ENCODE measurements at regions not wholly inside any gene's neighbourhood (a gene's known extent, or its start where the extent isn't known, plus 50 kb on each side); places are given as distances from the start of the nearest gene placed in this dataset.

DNA sequence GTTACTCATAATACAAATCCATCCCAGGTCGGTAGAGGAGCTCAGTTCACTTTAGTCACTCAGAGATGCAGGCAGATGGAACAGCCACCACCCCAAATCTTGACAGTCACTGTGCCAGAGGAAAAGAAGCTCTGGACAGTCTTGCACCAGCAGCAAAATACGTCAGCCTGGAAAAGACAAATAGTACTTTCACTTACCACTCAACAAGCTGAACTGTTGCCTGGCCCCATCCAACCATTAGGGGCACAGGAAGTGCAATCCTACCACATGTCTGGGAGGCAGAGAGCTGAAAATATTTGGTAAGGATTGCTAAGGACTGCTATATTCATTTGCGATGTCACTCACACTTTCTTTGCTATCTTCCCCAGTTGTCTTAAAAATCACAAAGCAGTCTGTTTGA is 239.1 kb upstream of the TOX3 start:
- TF ChIP-seq EP300 (IDR thresholded peaks at IDR 0.05) = no peak
- TF ChIP-seq, protein P1, sequence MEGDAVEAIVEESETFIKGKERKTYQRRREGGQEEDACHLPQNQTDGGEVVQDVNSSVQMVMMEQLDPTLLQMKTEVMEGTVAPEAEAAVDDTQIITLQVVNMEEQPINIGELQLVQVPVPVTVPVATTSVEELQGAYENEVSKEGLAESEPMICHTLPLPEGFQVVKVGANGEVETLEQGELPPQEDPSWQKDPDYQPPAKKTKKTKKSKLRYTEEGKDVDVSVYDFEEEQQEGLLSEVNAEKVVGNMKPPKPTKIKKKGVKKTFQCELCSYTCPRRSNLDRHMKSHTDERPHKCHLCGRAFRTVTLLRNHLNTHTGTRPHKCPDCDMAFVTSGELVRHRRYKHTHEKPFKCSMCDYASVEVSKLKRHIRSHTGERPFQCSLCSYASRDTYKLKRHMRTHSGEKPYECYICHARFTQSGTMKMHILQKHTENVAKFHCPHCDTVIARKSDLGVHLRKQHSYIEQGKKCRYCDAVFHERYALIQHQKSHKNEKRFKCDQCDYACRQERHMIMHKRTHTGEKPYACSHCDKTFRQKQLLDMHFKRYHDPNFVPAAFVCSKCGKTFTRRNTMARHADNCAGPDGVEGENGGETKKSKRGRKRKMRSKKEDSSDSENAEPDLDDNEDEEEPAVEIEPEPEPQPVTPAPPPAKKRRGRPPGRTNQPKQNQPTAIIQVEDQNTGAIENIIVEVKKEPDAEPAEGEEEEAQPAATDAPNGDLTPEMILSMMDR (IDR thresholded peaks at IDR 0.05) = no peak

Measured in tibial nerve (tissue), 4 donors.